ENCODE measurements at regions not wholly inside any gene's neighbourhood (a gene's known extent, or its start where the extent isn't known, plus 50 kb on each side); places are given as distances from the start of the nearest gene placed in this dataset.
"Not testable (repeated sequence)": the region's sequence is repeated elsewhere in the genome, so short reads cannot be mapped to it uniquely, and the experiment has no call there.

DNA sequence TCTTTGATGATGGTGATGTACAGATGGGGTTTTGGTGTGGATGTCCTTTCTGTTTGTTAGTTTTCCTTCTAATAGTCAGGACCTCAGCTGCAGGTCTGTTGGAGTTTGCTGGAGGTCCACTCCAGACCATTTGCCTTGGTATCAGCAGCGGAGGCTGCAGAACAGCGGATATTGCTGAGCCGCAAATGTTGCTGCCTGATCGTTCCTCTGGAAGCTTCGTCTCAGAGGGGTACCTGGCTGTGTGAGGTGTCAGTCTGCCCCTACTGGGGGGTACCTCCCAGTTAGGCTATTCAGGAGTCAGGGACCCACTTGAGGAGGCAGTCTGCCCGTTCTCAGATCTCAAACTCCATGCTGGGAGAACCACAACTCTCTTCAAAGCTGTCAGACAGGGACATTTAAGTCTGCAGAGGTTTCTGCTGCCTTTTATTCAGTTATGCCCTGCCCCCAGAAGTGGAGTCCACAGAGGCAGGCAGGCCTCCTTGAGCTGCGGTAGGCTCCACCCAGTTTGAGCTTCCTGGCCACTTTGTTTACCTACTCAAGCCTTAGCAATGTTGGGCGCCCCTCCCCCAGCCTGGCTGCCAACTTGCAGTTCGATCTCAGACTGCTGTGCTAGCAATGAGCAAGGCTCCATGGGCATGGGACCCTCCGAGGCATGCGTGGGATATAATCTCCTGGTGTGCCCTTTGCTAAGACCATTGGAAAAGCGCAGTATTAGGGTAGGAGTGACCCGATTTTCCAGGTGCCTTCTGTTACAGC is 264.5 kb downstream of the MATN1 start:
- DNase-seq; H3K4me3 ChIP-seq (ENCODE audit: insufficient read depth, low read depth, low read length, poor library complexity, severe bottlenecking); H3K4me1 ChIP-seq (ENCODE audit: control insufficient read depth, insufficient read depth, low read length, poor library complexity, severe bottlenecking); H3K36me3 ChIP-seq (ENCODE audit: control insufficient read depth, insufficient read depth, low read length); H3K27me3 ChIP-seq (replicated peaks; ENCODE audit: control insufficient read depth, insufficient read depth, low read length, poor library complexity, severe bottlenecking); H3K9me3 ChIP-seq (ENCODE audit: control insufficient read depth, low read length); H3K27ac ChIP-seq (ENCODE audit: insufficient read depth, low read length, poor library complexity, severe bottlenecking): not testable (repeated sequence)

DNA sequence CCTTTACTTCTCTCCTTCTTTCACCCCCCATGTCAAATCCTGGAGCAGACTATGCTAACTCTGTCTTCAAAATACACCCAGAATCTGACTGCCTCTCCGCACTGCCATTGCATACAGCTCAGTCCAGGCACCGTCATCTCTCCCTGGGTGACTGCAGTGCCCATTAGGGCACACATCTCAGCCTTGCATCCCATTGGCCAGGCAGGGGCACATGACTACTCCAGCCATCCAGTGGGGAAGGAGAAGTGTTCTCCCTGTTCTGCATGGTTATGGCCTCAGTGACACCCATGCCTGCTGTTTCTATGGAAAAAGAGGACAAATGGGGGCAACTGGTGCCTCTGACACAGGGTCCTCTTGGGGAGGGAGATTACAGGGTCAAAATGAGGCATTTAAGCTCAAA is 270.5 kb downstream of the MATN1 start:
- Histone ChIP-seq H3K27me3 (replicated peaks; ENCODE audit: control insufficient read depth, insufficient read depth, low read length, poor library complexity, severe bottlenecking) (no peaks in the 10 kb centered on the region), H3K27ac (ENCODE audit: insufficient read depth, low read length, poor library complexity, severe bottlenecking) (no peak overlapping the region), H3K9me3 (ENCODE audit: control insufficient read depth, low read length) (no peaks in the 10 kb centered on the region), H3K4me3 (ENCODE audit: insufficient read depth, low read depth, low read length, poor library complexity, severe bottlenecking) (no peak overlapping the region), H3K4me1 (ENCODE audit: control insufficient read depth, insufficient read depth, low read length, poor library complexity, severe bottlenecking) (no peaks in the 10 kb centered on the region), H3K36me3 (ENCODE audit: control insufficient read depth, insufficient read depth, low read length) (no peaks in the 10 kb centered on the region)
- no peak for DNase-seq

DNA sequence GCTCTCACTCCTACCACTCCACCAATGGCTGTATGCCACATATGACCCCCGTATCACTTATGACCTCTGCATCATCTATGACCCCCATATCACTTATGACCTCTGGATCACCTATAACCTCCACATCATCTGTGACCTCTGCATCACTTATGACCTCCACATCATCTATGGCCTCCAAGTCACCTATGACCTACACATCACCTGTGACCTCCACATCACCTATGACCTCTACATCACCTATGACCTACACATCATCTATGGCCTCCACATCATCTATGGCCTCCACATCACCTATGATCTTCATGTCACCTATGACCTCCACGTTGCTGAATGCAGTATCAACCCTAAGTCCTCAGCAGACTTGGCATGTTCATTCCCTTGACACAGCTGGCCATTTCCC is 271.2 kb downstream of the MATN1 start:
- no peaks in the 10 kb centered on the region for H3K4me1 ChIP-seq (ENCODE audit: control insufficient read depth, insufficient read depth, low read length, poor library complexity, severe bottlenecking)
- no peak overlapping the region for H3K4me3 ChIP-seq (ENCODE audit: insufficient read depth, low read depth, low read length, poor library complexity, severe bottlenecking)
- no peaks in the 10 kb centered on the region for H3K9me3 ChIP-seq (ENCODE audit: control insufficient read depth, low read length)
- no peaks in the 10 kb centered on the region for H3K36me3 ChIP-seq (ENCODE audit: control insufficient read depth, insufficient read depth, low read length)
- DNase-seq: no peak
- no peaks in the 10 kb centered on the region for H3K27me3 ChIP-seq (replicated peaks; ENCODE audit: control insufficient read depth, insufficient read depth, low read length, poor library complexity, severe bottlenecking)
- no peak overlapping the region for H3K27ac ChIP-seq (ENCODE audit: insufficient read depth, low read length, poor library complexity, severe bottlenecking)

GRCh38 chr1:30451532-30452125 is 271.8 kb downstream of the MATN1 start:
- Histone ChIP-seq H3K27ac (ENCODE audit: insufficient read depth, low read length, poor library complexity, severe bottlenecking) (no peak overlapping the region), H3K9me3 (ENCODE audit: control insufficient read depth, low read length) (no peaks in the 10 kb centered on the region), H3K4me3 (ENCODE audit: insufficient read depth, low read depth, low read length, poor library complexity, severe bottlenecking) (no peak overlapping the region), H3K36me3 (ENCODE audit: control insufficient read depth, insufficient read depth, low read length) (no peaks in the 10 kb centered on the region), H3K4me1 (ENCODE audit: control insufficient read depth, insufficient read depth, low read length, poor library complexity, severe bottlenecking) (no peaks in the 10 kb centered on the region), H3K27me3 (replicated peaks; ENCODE audit: control insufficient read depth, insufficient read depth, low read length, poor library complexity, severe bottlenecking) (no peaks in the 10 kb centered on the region)
- no peak for DNase-seq

DNA sequence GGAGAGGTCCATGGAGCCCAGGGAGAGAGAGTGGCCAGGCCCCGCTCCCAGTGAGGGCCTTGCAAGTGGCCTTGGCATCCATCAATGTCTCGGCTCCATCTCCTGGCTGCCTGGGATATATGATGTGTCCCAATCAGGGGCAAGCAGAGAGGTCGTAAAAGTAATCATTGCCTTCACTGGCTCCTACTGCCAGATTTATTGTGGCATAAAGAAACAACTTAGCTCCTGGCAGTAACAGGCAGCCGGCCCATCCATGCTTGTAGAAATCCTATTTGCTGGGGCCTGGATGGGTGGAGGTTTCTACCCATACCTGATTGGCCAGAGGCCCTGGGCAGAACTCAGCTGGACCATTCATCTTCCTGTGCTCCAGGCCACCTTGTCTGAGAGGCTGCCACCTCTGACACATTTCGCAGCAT is 272.6 kb downstream of the MATN1 start:
- Histone ChIP-seq H3K27me3 (replicated peaks; ENCODE audit: control insufficient read depth, insufficient read depth, low read length, poor library complexity, severe bottlenecking) (no peaks in the 10 kb centered on the region), H3K9me3 (ENCODE audit: control insufficient read depth, low read length) (no peaks in the 10 kb centered on the region), H3K4me3 (ENCODE audit: insufficient read depth, low read depth, low read length, poor library complexity, severe bottlenecking) (no peak overlapping the region), H3K36me3 (ENCODE audit: control insufficient read depth, insufficient read depth, low read length) (no peaks in the 10 kb centered on the region), H3K27ac (ENCODE audit: insufficient read depth, low read length, poor library complexity, severe bottlenecking) (no peak overlapping the region), H3K4me1 (ENCODE audit: control insufficient read depth, insufficient read depth, low read length, poor library complexity, severe bottlenecking) (no peaks in the 10 kb centered on the region)
- DNase-seq: no peak

- Histone ChIP-seq H3K36me3 (ENCODE audit: control insufficient read depth, insufficient read depth, low read length) (no peaks in the 10 kb centered on the region), H3K4me3 (ENCODE audit: insufficient read depth, low read depth, low read length, poor library complexity, severe bottlenecking) (no peak overlapping the region), H3K27me3 (replicated peaks; ENCODE audit: control insufficient read depth, insufficient read depth, low read length, poor library complexity, severe bottlenecking) (no peaks in the 10 kb centered on the region), H3K27ac (ENCODE audit: insufficient read depth, low read length, poor library complexity, severe bottlenecking) (no peak overlapping the region), H3K9me3 (ENCODE audit: control insufficient read depth, low read length) (no peaks in the 10 kb centered on the region), H3K4me1 (ENCODE audit: control insufficient read depth, insufficient read depth, low read length, poor library complexity, severe bottlenecking) (no peaks in the 10 kb centered on the region)
- no peak for DNase-seq
Observed at GRCh38 chr1:30450148-30450817, 273.1 kb downstream of the MATN1 start.

GRCh38 chr1:30449428-30450147 is 273.8 kb downstream of the MATN1 start:
- H3K27me3 ChIP-seq (replicated peaks; ENCODE audit: control insufficient read depth, insufficient read depth, low read length, poor library complexity, severe bottlenecking): no peaks in the 10 kb centered on the region
- no peaks in the 10 kb centered on the region for H3K36me3 ChIP-seq (ENCODE audit: control insufficient read depth, insufficient read depth, low read length)
- DNase-seq: no peak
- H3K4me3 ChIP-seq (ENCODE audit: insufficient read depth, low read depth, low read length, poor library complexity, severe bottlenecking): no peak overlapping the region
- no peaks in the 10 kb centered on the region for H3K9me3 ChIP-seq (ENCODE audit: control insufficient read depth, low read length)
- H3K4me1 ChIP-seq (ENCODE audit: control insufficient read depth, insufficient read depth, low read length, poor library complexity, severe bottlenecking): no peaks in the 10 kb centered on the region
- H3K27ac ChIP-seq (ENCODE audit: insufficient read depth, low read length, poor library complexity, severe bottlenecking): no peak overlapping the region

GRCh38 chr1:30449003-30449402 is 274.4 kb downstream of the MATN1 start:
- H3K9me3 ChIP-seq (ENCODE audit: control insufficient read depth, low read length): no peaks in the 10 kb centered on the region
- no peak for DNase-seq
- no peak overlapping the region for H3K27ac ChIP-seq (ENCODE audit: insufficient read depth, low read length, poor library complexity, severe bottlenecking)
- H3K36me3 ChIP-seq (ENCODE audit: control insufficient read depth, insufficient read depth, low read length): no peaks in the 10 kb centered on the region
- H3K4me1 ChIP-seq (ENCODE audit: control insufficient read depth, insufficient read depth, low read length, poor library complexity, severe bottlenecking): no peaks in the 10 kb centered on the region
- H3K27me3 ChIP-seq (replicated peaks; ENCODE audit: control insufficient read depth, insufficient read depth, low read length, poor library complexity, severe bottlenecking): no peaks in the 10 kb centered on the region
- no peak overlapping the region for H3K4me3 ChIP-seq (ENCODE audit: insufficient read depth, low read depth, low read length, poor library complexity, severe bottlenecking)

GRCh38 chr1:30447701-30448100 is 275.7 kb downstream of the MATN1 start:
- no peak overlapping the region for H3K27ac ChIP-seq (ENCODE audit: insufficient read depth, low read length, poor library complexity, severe bottlenecking)
- no peaks in the 10 kb centered on the region for H3K27me3 ChIP-seq (replicated peaks; ENCODE audit: control insufficient read depth, insufficient read depth, low read length, poor library complexity, severe bottlenecking)
- H3K9me3 ChIP-seq (ENCODE audit: control insufficient read depth, low read length): no peaks in the 10 kb centered on the region
- H3K4me1 ChIP-seq (ENCODE audit: control insufficient read depth, insufficient read depth, low read length, poor library complexity, severe bottlenecking): no peaks in the 10 kb centered on the region
- no peak for DNase-seq
- no peak overlapping the region for H3K4me3 ChIP-seq (ENCODE audit: insufficient read depth, low read depth, low read length, poor library complexity, severe bottlenecking)
- H3K36me3 ChIP-seq (ENCODE audit: control insufficient read depth, insufficient read depth, low read length): no peaks in the 10 kb centered on the region

DNA sequence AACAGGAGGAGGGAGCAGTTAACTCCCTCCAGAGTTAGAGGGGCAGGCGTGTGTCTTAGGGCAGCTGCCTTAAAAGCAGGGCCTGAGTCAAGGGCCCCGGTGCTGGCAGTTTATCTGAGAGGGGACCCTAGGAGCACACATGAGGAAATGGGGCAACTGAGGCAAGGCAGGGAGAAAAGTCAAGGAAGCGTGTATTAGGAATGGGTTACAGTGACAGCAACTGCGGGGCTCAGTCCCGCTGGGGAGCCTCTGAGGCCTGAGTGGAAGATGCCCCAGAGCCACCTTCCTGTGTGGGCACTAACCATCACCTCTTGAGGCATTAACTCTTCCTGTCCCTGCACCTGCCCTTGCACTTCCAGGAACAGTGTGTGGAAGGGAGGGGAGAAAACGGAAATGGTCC is 276.3 kb downstream of the MATN1 start:
- Histone ChIP-seq H3K9me3 (ENCODE audit: control insufficient read depth, low read length) (no peaks in the 10 kb centered on the region), H3K27ac (ENCODE audit: insufficient read depth, low read length, poor library complexity, severe bottlenecking) (no peak overlapping the region), H3K27me3 (replicated peaks; ENCODE audit: control insufficient read depth, insufficient read depth, low read length, poor library complexity, severe bottlenecking) (no peaks in the 10 kb centered on the region), H3K4me1 (ENCODE audit: control insufficient read depth, insufficient read depth, low read length, poor library complexity, severe bottlenecking) (no peaks in the 10 kb centered on the region), H3K4me3 (ENCODE audit: insufficient read depth, low read depth, low read length, poor library complexity, severe bottlenecking) (no peak overlapping the region), H3K36me3 (ENCODE audit: control insufficient read depth, insufficient read depth, low read length) (no peaks in the 10 kb centered on the region)
- DNase-seq: no peak
